RWPE2 (cell line): ENCODE measurements at regions not wholly inside any gene's neighbourhood (a gene's known extent, or its start where the extent isn't known, plus 50 kb on each side); places are given as distances from the start of the nearest gene placed in this dataset.
A peak's percentile ranks its signal among the peaks of the same experiment; 100 is the strongest.

Source experiments
- ATAC-seq: fragments of 200-7000 bp; cut with Tn5 transposase; 3 replicates; pipeline ENCODE4 v1.9.1; 2021; ENCODE audit warnings: low read depth
- DNase-seq: peaks from one replicate; pipeline ENCODE4 v3.0.0-alpha.2; 2020; ENCODE audit warnings: low spot score
- H3K27ac ChIP-seq: fragments of 450-650 bp; 2 replicates; pipeline ENCODE4 v1.5.1; 2017; ENCODE audit warnings: mild to moderate bottlenecking; ENCODE audit not compliant: poor library complexity, severe bottlenecking
- H3K27me3 ChIP-seq: fragments of 250-450 bp; sonication (Bioruptor Pico); 2 replicates; pipeline ENCODE4 v1.5.1; 2021; ENCODE audit warnings: mild to moderate bottlenecking, moderate library complexity; ENCODE audit not compliant: insufficient read depth, poor library complexity, severe bottlenecking
- H3K36me3 ChIP-seq: fragments of 250-450 bp; sonication (Bioruptor Pico); 2 replicates; pipeline ENCODE4 v1.5.1; 2020; ENCODE audit warnings: low read depth, mild to moderate bottlenecking, moderate library complexity
- H3K4me1 ChIP-seq: fragments of 250-450 bp; sonication (Bioruptor Pico); 2 replicates; pipeline ENCODE4 v1.5.1; 2021; ENCODE audit warnings: mild to moderate bottlenecking, moderate library complexity; ENCODE audit not compliant: insufficient read depth, poor library complexity, severe bottlenecking
- H3K4me3 ChIP-seq: fragments of 250-450 bp; sonication (Bioruptor Pico); 2 replicates; pipeline ENCODE4 v1.5.1; 2021; ENCODE audit warnings: mild to moderate bottlenecking, moderate library complexity; ENCODE audit not compliant: severe bottlenecking
- H3K9me3 ChIP-seq: fragments of 250-450 bp; sonication (Bioruptor Pico); 2 replicates; pipeline ENCODE4 v1.5.1; 2021; ENCODE audit warnings: mild to moderate bottlenecking, moderate library complexity; ENCODE audit not compliant: severe bottlenecking
- CTCF ChIP-seq: fragments of 450-650 bp; IDR thresholded peaks from one replicate; pipeline ENCODE4 v1.5.1; 2017; ENCODE audit warnings: mild to moderate bottlenecking, moderate library complexity; ENCODE audit not compliant: poor library complexity, severe bottlenecking

GRCh38 chr6:17013701-17014100 lies 88.1 kb upstream of the STMND1 start:
- Histone ChIP-seq H3K27me3 (no peaks in the 10 kb centered on the region), H3K4me3 (no peak overlapping the region), H3K4me1 (peaks cover 9% of the 10 kb centered on the region), H3K36me3 (no peaks in the 10 kb centered on the region), H3K9me3 (no peaks in the 10 kb centered on the region), H3K27ac (peak overlapping the region; percentile 25)
- DNase-seq (no peak), ATAC-seq (peak; percentile 83)
- TF ChIP-seq CTCF: no peak

GRCh38 chr6:17012421-17013225 lies 89.2 kb upstream of the STMND1 start:
- DNase-seq (no peak), ATAC-seq (no peak; the same call in 2 of the 3 replicates)
- no peaks in the 10 kb centered on the region for H3K36me3 ChIP-seq
- H3K4me3 ChIP-seq: no peak overlapping the region
- H3K27me3 ChIP-seq: no peaks in the 10 kb centered on the region
- H3K27ac ChIP-seq: no peak overlapping the region
- peaks cover 9% of the 10 kb centered on the region for H3K4me1 ChIP-seq
- TF ChIP-seq CTCF: no peak
- no peaks in the 10 kb centered on the region for H3K9me3 ChIP-seq

GRCh38 chr6:17011985-17012384 lies 89.9 kb upstream of the STMND1 start:
- H3K4me3 ChIP-seq: no peak overlapping the region
- no peak for TF ChIP-seq CTCF
- H3K4me1 ChIP-seq: peaks cover 9% of the 10 kb centered on the region
- no peaks in the 10 kb centered on the region for H3K36me3 ChIP-seq
- H3K27me3 ChIP-seq: no peaks in the 10 kb centered on the region
- H3K9me3 ChIP-seq: no peaks in the 10 kb centered on the region
- H3K27ac ChIP-seq: no peak overlapping the region
- ATAC-seq: no peak
- no peak for DNase-seq

- Histone ChIP-seq H3K27ac (no peak overlapping the region), H3K4me1 (no peaks in the 10 kb centered on the region), H3K36me3 (no peaks in the 10 kb centered on the region), H3K27me3 (no peaks in the 10 kb centered on the region), H3K9me3 (no peaks in the 10 kb centered on the region), H3K4me3 (no peak overlapping the region)
- no peak for TF ChIP-seq CTCF
- DNase-seq: no peak
- no peak for ATAC-seq
Observed at GRCh38 chr6:17007749-17008148, 94.1 kb upstream of the STMND1 start.

GRCh38 chr6:17006543-17006942 lies 95.3 kb upstream of the STMND1 start:
- Histone ChIP-seq H3K36me3 (no peaks in the 10 kb centered on the region), H3K4me1 (no peaks in the 10 kb centered on the region), H3K27me3 (no peaks in the 10 kb centered on the region), H3K4me3 (no peak overlapping the region), H3K27ac (no peak overlapping the region), H3K9me3 (no peaks in the 10 kb centered on the region)
- no peak for TF ChIP-seq CTCF
- DNase-seq: no peak
- no peak for ATAC-seq
